WERI-Rb-1 (cell line): ENCODE measurements at regions not wholly inside any gene's neighbourhood (a gene's known extent, or its start where the extent isn't known, plus 50 kb on each side); places are given as distances from the start of the nearest gene placed in this dataset.

Source experiments
- DNase-seq: peaks from one replicate; pipeline ENCODE4 v3.0.0-alpha.2; 2020
- H3K27ac ChIP-seq: fragments of 250-450 bp; sonication (Bioruptor Pico); 2 replicates; pipeline ENCODE4 v1.5.1; 2020; ENCODE audit warnings: mild to moderate bottlenecking, moderate library complexity
- H3K27me3 ChIP-seq: fragments of 250-450 bp; sonication (Bioruptor Pico); 2 replicates; pipeline ENCODE4 v1.5.1; 2021; ENCODE audit warnings: mild to moderate bottlenecking, low read depth, moderate library complexity; ENCODE audit not compliant: insufficient read depth, severe bottlenecking
- H3K36me3 ChIP-seq: fragments of 250-450 bp; sonication (Bioruptor Pico); 2 replicates; pipeline ENCODE4 v1.5.1; 2020; ENCODE audit warnings: mild to moderate bottlenecking, moderate library complexity
- H3K4me3 ChIP-seq: 2 replicates; pipeline ENCODE4 v1.5.1; 2011; ENCODE audit warnings: low read depth, mild to moderate bottlenecking, control low read depth, low read length
- H3K9me3 ChIP-seq: fragments of 250-450 bp; sonication (Bioruptor Pico); 2 replicates; pipeline ENCODE4 v1.5.1; 2021; ENCODE audit warnings: mild to moderate bottlenecking, moderate library complexity; ENCODE audit not compliant: severe bottlenecking
- TF ChIP-seq, protein P1 (sequence below): IDR thresholded peaks from 2 replicates; pipeline ENCODE4 v1.5.1; 2011; ENCODE audit warnings: low read depth, mild to moderate bottlenecking, control low read depth, inconsistent platforms, low read length

DNA sequence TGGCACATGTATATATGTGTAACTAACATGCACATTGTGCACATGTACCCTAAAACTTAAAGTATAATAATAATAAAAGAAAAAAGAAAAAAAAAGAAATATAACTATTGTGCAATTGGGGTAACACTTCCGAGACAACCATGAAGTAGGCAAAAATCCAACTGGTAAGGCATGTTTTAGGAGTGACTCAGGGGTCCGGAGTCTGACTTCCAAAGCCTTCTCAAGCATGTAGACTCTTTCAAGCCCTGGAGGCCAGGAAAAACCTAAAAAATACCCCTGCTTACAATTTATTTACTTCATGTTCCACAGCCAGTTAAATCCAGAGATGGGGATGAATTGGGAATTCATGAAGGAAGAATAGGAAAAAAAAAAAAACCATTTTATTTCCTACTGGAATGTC is 161.3 kb upstream of the PHACTR1 start:
- Histone ChIP-seq H3K27me3 (no peaks in the 10 kb centered on the region), H3K9me3 (peaks cover 17% of the 10 kb centered on the region), H3K27ac (no peak overlapping the region), H3K36me3 (no peaks in the 10 kb centered on the region), H3K4me3 (no peak overlapping the region)
- no peak for DNase-seq
- TF ChIP-seq, protein P1, sequence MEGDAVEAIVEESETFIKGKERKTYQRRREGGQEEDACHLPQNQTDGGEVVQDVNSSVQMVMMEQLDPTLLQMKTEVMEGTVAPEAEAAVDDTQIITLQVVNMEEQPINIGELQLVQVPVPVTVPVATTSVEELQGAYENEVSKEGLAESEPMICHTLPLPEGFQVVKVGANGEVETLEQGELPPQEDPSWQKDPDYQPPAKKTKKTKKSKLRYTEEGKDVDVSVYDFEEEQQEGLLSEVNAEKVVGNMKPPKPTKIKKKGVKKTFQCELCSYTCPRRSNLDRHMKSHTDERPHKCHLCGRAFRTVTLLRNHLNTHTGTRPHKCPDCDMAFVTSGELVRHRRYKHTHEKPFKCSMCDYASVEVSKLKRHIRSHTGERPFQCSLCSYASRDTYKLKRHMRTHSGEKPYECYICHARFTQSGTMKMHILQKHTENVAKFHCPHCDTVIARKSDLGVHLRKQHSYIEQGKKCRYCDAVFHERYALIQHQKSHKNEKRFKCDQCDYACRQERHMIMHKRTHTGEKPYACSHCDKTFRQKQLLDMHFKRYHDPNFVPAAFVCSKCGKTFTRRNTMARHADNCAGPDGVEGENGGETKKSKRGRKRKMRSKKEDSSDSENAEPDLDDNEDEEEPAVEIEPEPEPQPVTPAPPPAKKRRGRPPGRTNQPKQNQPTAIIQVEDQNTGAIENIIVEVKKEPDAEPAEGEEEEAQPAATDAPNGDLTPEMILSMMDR: no peak

- DNase-seq: no peak
- Histone ChIP-seq H3K27ac (no peak overlapping the region), H3K36me3 (no peaks in the 10 kb centered on the region), H3K27me3 (no peaks in the 10 kb centered on the region), H3K9me3 (peaks cover 22% of the 10 kb centered on the region), H3K4me3 (no peak overlapping the region)
- TF ChIP-seq, protein P1: no peak
Measured at GRCh38 chr6:12555781-12556180, 160.8 kb upstream of the PHACTR1 start.

DNA sequence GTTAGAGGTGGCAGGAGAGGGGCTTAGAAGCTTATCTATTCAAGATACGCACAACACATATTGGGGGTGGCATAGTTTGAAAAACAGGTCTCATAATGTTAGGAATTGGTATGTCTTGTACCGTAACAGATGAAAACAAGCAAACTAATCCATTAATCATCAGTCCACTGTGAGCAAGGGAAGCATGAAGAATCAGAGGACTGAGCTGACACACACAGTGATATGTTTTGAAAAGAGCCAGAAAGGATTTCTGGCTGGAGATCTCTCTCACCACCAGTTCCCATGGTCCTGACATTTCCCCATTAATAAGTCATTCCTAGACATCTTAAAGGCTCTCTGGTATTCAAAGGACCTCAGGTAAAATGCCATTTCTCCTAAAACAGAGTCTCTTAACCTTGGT is 158.8 kb upstream of the PHACTR1 start:
- Histone ChIP-seq H3K36me3 (no peaks in the 10 kb centered on the region), H3K4me3 (no peak overlapping the region), H3K27ac (no peak overlapping the region), H3K9me3 (peaks cover 23% of the 10 kb centered on the region), H3K27me3 (no peaks in the 10 kb centered on the region)
- TF ChIP-seq, protein P1: no peak
- DNase-seq: no peak

DNA sequence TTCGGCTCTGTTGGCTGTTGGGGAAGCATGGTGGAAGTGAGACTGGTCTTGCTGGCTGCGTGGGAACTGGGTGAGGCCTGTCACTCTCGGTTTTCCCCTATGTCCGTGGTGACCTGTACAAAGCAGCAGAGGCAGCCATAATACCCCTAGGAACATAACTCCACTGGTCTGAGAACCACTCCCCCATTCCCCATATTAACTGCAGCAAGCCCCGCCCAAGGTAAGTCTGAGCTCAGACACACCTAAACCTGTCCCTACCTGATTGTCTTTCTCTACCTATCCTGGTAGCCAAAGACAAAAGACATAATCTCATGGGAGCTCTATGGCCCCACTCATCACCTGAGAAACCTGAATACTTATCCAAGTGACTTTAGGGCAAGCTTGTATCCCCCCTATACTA is 156.3 kb upstream of the PHACTR1 start:
- no peak overlapping the region for H3K27ac ChIP-seq
- no peaks in the 10 kb centered on the region for H3K36me3 ChIP-seq
- DNase-seq: no peak
- H3K9me3 ChIP-seq: peaks cover 13% of the 10 kb centered on the region
- no peaks in the 10 kb centered on the region for H3K27me3 ChIP-seq
- H3K4me3 ChIP-seq: no peak overlapping the region
- TF ChIP-seq, protein P1: no peak

- TF ChIP-seq, protein P1: no peak
- no peak for DNase-seq
- Histone ChIP-seq H3K9me3 (no peaks in the 10 kb centered on the region), H3K4me3 (no peak overlapping the region), H3K27me3 (no peaks in the 10 kb centered on the region), H3K36me3 (no peaks in the 10 kb centered on the region), H3K27ac (no peak overlapping the region)
Measured at GRCh38 chr6:12566618-12567123, 149.9 kb upstream of the PHACTR1 start.

DNA sequence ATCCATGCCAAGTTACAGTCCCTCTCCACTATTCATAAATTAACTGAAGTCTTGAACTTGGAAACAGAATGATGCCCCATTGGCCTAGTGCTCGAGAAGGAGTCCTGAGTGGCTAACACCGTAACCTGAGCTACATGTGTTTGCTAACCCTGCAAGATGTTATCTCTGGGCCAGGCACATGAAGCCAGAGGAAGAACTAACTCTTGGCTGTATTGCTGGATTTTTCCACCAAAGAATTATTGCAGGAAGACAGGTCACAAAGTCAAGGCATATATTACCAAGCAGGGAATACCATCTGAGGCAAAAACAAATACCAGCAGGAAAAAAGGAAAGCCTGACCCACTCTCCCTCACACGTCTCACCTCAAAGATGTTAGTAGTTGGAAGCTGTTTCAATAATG is 148.9 kb upstream of the PHACTR1 start:
- Histone ChIP-seq H3K27ac (no peak overlapping the region), H3K27me3 (no peaks in the 10 kb centered on the region), H3K36me3 (no peaks in the 10 kb centered on the region), H3K9me3 (no peaks in the 10 kb centered on the region), H3K4me3 (no peak overlapping the region)
- TF ChIP-seq, protein P1: no peak
- DNase-seq: no peak
